ENCODE measurements at regions not wholly inside any gene's neighbourhood (a gene's known extent, or its start where the extent isn't known, plus 50 kb on each side); places are given as distances from the start of the nearest gene placed in this dataset.
A peak's percentile ranks its signal among the peaks of the same experiment; 100 is the strongest.
"Not testable (repeated sequence)": the region's sequence is repeated elsewhere in the genome, so short reads cannot be mapped to it uniquely, and the experiment has no call there.

DNA sequence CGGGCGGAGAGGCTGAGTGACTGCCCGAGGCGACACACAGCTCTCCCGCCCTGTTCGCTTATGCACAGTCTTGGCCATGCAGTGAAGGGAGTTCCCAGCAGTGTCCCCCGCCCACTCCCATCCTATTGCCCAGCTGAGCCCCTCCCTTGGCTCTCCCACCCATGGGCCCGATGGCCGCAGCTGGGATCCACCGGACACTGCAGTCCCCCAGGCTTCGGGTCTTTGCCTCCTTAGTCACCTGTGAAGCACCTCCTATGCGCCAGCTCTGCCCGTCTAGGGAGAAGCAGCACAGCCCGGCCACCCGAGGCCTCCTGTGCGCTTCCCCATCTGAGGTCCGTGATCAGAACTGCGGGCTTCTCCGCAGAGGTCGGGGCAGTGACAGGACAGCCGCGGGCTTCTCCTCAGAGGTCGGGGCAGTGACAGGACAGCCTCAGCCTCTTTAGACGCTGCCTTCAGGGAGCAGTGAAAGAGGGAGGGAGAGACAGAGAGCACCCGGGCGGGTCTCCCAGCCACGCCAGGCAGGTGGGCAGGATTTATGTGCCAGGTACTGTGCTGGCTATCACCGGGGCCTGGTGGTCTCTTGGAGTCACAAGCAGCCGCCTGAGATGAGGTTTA is 143.1 kb downstream of the LAT start:
- DNase-seq (ENCODE audit: low read depth, low spot score); in situ Hi-C loops (cut with HindIII; ENCODE audit: low sequenced_read_pairs); H3K4me3 ChIP-seq (ENCODE audit: low read depth, low read length): not testable (repeated sequence)

DNA sequence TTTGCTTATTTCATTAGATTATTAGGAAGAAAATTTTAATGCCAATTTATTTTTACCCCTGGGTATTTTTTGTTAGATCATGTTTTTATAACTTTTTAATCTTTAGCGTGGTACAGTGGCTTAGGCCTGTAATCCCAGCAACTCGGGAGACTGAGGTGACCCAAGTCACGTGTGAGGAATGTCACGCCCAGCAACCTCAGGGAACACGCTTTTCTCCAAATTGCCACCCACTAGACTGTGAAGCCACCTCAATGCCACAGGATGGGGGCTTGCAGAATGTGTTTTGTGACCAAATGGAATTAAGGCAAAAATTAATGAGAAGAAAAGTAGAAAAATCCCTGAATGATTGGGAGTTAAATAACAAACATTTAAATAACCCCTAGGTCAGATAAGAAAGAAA is 141.8 kb downstream of the LAT start:
- in situ Hi-C loops (cut with HindIII; ENCODE audit: low sequenced_read_pairs) = no loop called here
- no peak overlapping the region for H3K4me3 ChIP-seq (ENCODE audit: low read depth, low read length)
- DNase-seq (ENCODE audit: low read depth, low spot score) = no peak
- no peak for TF ChIP-seq CTCF (IDR thresholded peaks at IDR 0.05; ENCODE audit: low read depth, low read length)

DNA sequence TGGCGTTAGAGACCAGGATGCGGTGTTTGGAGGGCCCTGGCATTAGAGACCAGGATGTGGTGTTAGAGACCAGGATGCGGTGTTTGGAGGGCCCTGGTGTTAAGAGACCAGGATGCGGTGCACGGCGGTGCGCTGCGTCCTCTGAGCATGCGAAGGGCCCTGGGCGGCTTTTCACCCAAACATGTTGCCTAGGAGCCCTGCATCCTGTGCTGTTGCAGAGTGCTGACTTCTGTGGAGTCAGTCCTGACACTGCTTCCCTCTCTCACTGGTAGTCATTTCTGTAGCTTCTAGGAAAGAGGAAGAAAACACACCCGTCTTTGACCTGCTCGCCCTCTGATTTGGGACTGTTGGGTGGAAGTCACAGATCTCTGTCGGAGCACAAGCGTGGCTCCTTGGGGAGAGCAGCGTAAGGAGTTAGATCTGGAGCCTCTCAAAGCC is 141.2 kb downstream of the LAT start:
- in situ Hi-C loops (cut with HindIII; ENCODE audit: low sequenced_read_pairs) = no loop called here
- no peak for DNase-seq (ENCODE audit: low read depth, low spot score)
- no peak overlapping the region for H3K4me3 ChIP-seq (ENCODE audit: low read depth, low read length)
- TF ChIP-seq CTCF (IDR thresholded peaks at IDR 0.05; ENCODE audit: low read depth, low read length) = no peak

- in situ Hi-C loops (cut with HindIII; ENCODE audit: low sequenced_read_pairs) = no loop called here
- no peak for DNase-seq (ENCODE audit: low read depth, low spot score)
- no peak for TF ChIP-seq CTCF (IDR thresholded peaks at IDR 0.05; ENCODE audit: low read depth, low read length)
- no peak overlapping the region for H3K4me3 ChIP-seq (ENCODE audit: low read depth, low read length)
Observed at GRCh38 chr16:29124828-29125227, 140.0 kb downstream of the LAT start.

DNA sequence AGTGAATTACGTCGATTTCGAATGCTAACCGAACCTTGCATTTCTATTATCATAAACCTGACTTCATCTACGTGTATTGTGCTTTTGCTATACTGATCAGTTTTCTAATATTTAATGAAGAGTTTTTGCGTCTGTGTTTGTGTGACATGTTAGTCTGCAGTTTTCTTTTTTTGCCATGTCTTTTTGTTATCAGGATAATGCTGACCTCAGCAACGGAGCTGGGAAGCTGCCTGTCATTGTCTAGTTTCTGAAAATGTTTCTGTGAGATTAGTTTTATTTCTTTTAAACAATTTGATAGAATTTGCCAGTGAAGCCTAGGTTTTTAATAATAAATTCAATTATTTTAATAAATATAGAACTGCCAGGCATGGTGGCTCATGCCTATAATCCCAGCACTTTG is 139.3 kb downstream of the LAT start:
- H3K4me3 ChIP-seq (ENCODE audit: low read depth, low read length); DNase-seq (ENCODE audit: low read depth, low spot score); in situ Hi-C loops (cut with HindIII; ENCODE audit: low sequenced_read_pairs): not testable (repeated sequence)

- H3K4me3 ChIP-seq (ENCODE audit: low read depth, low read length); DNase-seq (ENCODE audit: low read depth, low spot score); in situ Hi-C loops (cut with HindIII; ENCODE audit: low sequenced_read_pairs): not testable (repeated sequence)
Observed at GRCh38 chr16:29120680-29121079, 135.8 kb downstream of the LAT start.

GRCh38 chr16:29118301-29118957 is 133.6 kb downstream of the LAT start:
- H3K4me3 ChIP-seq (ENCODE audit: low read depth, low read length); DNase-seq (ENCODE audit: low read depth, low spot score); in situ Hi-C loops (cut with HindIII; ENCODE audit: low sequenced_read_pairs): not testable (repeated sequence)

DNA sequence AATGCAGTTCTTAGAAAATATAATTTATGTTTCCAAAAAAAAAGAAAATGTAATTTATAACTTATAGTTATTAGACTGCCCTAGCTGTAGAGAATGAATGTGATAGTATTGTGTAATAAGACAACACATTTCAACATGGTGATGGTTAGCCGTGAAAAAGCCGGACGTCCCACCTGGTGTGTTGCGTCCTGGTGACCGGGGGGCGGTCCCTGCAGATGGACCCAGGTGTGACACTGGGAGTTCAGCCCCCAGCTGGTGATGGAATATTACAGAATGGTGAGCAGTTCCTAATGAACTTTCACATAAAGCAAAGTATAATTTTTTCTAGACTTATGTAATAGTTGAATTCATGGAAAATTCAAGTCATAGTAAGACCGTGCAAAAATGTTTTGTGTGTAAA is 132.8 kb downstream of the LAT start:
- TF ChIP-seq CTCF (IDR thresholded peaks at IDR 0.05; ENCODE audit: low read depth, low read length) = no peak
- DNase-seq (ENCODE audit: low read depth, low spot score) = no peak
- in situ Hi-C loops (cut with HindIII; ENCODE audit: low sequenced_read_pairs) = no loop called here
- H3K4me3 ChIP-seq (ENCODE audit: low read depth, low read length) = no peak overlapping the region

DNA sequence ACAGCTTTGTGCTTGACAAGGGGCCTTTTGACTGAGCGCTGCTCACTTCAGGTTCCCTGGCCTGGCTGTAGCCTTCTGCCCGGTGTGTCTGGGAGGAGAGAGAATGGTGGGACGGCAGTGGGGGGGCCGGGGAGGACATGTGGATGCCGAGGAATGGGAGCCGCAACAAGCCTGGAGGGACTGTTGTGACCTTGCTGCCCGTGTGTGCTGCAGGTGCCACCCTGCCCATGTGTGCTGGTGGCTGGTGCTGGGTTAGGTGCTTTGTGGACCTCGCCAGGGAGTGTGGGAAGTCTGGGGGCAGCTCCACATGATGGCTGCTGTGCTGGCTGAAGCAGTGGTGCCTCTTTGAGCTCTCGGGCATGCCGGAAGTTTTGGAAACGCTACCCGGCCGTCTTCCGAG is 132.1 kb downstream of the LAT start:
- no peak for TF ChIP-seq CTCF (IDR thresholded peaks at IDR 0.05; ENCODE audit: low read depth, low read length)
- H3K4me3 ChIP-seq (ENCODE audit: low read depth, low read length) = no peak overlapping the region
- DNase-seq (ENCODE audit: low read depth, low spot score) = no peak
- in situ Hi-C loops (cut with HindIII; ENCODE audit: low sequenced_read_pairs) = no loop called here

- in situ Hi-C loops (cut with HindIII; ENCODE audit: low sequenced_read_pairs); H3K4me3 ChIP-seq (ENCODE audit: low read depth, low read length); DNase-seq (ENCODE audit: low read depth, low spot score): not testable (repeated sequence)
Observed at GRCh38 chr16:29116207-29116606, 131.4 kb downstream of the LAT start.

DNA sequence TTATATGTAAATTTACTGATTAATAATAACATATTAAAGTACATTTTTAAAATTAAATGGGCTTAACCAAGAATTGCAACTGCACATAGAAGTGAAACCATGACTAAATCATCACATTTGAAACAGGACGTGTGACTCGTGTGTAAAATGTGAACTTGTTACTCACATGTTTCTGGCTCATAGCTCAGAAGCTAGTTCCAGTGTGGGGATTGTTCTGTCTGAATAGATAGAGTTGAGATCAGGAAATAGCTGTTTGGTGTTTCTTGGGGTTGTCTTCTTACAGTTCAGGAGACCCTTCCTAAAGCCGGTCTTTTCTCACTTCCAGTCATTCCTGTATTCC is 130.9 kb downstream of the LAT start:
- H3K4me3 ChIP-seq (ENCODE audit: low read depth, low read length); in situ Hi-C loops (cut with HindIII; ENCODE audit: low sequenced_read_pairs): not testable (repeated sequence)
- peak; percentile 16 for DNase-seq (ENCODE audit: low read depth, low spot score)
